ENCODE measurements at regions not wholly inside any gene's neighbourhood (a gene's known extent, or its start where the extent isn't known, plus 50 kb on each side); places are given as distances from the start of the nearest gene placed in this dataset.
"Not testable (repeated sequence)": the region's sequence is repeated elsewhere in the genome, so short reads cannot be mapped to it uniquely, and the experiment has no call there.

GRCh38 chr16:8062677-8063076, 527.6 kb downstream of the TMEM114 start:
- no peak for DNase-seq (ENCODE audit: low spot score)

- DNase-seq (ENCODE audit: low spot score) = no peak
These were observed 534.5 kb downstream of the TMEM114 start for GRCh38 chr16:8055761-8056160.

DNA sequence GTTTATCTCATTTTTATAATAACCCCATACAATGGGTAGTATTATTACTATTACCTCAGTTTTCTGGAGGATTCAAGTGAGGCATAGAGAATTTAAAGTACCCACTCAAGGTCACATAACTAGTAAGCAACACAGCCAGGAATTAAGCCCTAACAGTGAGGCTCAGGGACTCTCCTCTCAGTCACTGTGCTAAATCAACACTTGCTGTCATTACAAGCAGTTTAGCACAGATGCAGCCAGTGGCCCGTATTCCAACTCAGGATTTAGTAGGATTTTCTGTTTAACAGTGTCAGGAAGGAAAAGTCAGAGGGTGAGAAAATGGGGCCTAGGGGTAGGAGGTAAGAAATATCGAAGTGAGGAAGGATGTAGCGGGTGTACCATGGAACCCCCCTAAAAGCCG, 536.9 kb downstream of the TMEM114 start:
- DNase-seq (ENCODE audit: low spot score) = no peak

DNA sequence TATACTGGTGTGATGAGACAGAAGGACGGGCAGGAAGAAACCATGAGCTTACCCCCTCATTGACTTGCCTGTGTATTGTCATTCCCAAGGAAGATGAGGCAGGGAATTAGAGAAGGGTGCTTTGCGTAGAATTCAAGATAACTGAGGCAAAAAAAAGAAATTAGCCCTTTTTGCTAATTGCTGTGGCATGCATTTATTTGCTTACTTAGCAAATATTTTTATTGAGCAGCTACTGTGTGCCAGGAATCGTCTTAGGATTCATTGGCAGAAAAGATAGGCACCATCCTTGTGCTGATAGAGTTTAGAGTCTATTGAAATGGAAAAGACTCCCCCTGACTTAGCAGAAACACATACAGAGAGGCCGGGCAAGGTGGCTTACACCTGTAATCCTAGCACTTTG, 541.9 kb downstream of the TMEM114 start:
- DNase-seq (ENCODE audit: low spot score) = no peak

GRCh38 chr16:8047736-8048135, 542.6 kb downstream of the TMEM114 start:
- DNase-seq (ENCODE audit: low spot score) = no peak

- DNase-seq (ENCODE audit: low spot score) = no peak
These were observed 545.5 kb downstream of the TMEM114 start for GRCh38 chr16:8044796-8045195.

DNA sequence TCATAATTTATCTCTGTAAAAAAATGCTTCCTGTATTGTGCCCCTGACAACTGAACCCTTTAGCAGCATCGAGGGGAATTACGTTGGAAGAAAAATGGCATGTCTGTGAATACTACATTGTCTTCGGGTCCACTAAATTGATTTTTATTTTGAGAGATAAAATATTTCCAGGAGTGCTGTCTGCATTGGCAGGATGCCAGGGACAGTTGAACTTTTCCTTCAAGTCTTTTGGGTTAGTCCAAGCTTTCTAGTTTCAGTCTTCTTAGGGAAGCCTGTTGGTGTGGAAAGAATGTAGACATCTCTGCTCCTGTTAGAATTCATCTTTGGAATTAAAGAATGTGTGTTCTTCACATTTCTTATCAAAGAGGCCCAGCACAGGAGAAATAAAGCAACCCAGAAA, 557.9 kb downstream of the TMEM114 start:
- DNase-seq (ENCODE audit: low spot score) = no peak

DNA sequence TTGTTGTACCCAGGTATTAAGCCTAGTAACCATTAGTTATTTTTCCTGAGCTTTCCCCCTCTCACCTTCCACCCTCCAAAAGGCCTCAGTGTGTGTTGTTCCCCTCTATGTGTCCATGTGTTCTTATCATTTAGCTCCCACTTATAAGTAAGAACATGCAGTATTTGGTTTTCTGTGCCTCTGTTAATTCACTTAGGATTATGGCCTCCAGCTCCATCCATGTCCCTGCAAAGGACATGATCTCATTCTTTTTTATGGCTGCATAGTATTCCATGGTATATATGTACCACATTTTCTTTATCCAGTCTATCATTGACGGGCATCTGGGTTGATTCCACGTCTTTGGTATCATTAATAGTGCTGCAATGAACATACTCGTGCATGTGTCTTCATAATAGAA, 560.3 kb downstream of the TMEM114 start:
- not testable (repeated sequence) for DNase-seq (ENCODE audit: low spot score)

DNA sequence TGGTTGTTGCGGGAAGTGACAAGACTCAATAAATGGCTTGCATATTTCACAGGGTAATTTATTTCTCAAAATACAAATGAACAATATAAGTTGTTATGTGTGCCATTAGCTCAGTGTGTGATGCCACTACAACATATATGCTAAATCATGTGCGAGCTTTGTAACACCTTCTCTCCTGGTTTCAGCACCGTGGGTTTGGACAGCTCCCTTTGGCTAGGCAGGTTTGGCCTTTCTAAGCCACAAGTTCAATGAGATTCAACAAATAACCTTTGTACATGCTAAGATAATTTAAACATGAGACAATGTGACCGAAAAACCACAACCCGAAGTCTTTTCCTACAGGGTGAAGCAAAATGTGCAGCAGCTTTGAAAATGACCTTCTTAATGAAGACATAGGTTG, 563.9 kb downstream of the TMEM114 start:
- no peak for DNase-seq (ENCODE audit: low spot score)

- no peak for DNase-seq (ENCODE audit: low spot score)
These were observed 567.0 kb downstream of the TMEM114 start for GRCh38 chr16:8023326-8023725.

- DNase-seq (ENCODE audit: low spot score) = no peak
These were observed 585.0 kb downstream of the TMEM114 start for GRCh38 chr16:8005096-8005860.

DNA sequence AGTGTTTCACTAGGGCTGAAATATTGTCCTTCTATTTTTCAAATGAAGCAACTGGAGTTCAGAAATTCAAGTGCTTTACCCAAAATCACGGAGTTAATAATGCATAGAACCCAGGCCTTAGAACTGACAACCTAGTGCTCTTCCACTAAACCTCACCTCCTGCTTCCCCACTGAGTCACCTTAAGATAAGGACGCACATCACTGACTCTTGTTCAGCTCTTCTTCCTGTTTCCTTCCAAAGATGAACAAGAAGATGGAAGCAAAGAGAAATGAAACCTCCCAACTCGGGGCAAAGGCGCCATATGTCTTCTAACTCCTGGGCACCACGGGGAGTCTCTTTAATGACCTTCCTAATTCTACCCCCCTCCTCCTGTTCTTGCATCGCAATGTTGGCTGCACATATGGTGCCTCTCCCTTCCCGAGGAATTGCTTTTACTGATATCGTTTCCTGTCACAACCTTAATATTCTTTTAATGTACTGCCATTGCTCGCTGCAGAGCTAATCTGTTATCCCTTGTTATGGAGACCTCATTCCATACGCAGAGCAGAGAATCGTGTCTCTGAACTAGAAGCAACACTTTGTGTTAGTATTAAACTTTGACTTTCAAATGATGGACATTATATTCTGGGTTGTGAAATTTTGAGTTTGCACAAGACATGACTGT, 591.4 kb downstream of the TMEM114 start:
- DNase-seq (ENCODE audit: low spot score) = no peak

DNA sequence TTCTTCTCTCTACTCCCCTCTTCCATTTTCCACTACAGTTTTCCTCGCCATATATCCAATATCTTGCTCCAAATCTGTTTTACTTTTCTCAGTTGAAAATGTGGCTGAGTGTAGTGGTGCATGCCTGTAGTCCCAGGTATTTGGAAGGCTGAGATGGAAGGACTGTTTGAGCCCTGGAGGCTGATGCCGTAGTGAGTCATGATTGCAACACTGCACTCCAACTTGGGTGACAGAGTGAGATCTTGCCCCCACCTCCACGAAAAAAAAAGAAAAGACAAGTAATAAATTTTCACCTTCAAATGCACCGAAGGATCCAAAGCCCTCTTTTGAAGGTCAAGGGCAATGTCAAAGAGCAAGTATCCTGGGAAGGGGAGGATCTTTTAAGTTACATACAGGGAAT, 592.3 kb downstream of the TMEM114 start:
- no peak for DNase-seq (ENCODE audit: low spot score)

GRCh38 chr16:7992616-7993015, 597.7 kb downstream of the TMEM114 start:
- DNase-seq (ENCODE audit: low spot score) = no peak

- DNase-seq (ENCODE audit: low spot score) = no peak
These were observed 599.6 kb downstream of the TMEM114 start for GRCh38 chr16:7990626-7991260.

DNA sequence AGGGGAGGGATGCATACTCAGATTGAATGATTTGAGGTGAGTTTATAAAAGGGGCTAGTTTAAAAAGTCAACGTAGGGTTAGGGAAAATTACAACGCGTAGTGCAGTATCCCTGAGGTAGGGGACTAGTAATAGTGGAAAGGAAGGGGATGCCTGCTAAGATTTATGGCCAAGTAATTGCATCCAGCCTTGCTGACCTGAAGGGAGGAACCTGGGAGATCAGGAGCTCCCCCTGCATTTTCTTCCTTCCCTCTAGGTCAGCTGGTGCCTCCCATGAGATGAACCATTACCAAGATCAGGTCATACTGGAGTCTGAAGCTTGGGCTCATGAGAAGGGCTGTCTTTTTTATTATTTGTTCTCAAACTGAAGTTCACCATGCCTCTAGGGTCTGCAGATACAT, 606.6 kb downstream of the TMEM114 start:
- DNase-seq (ENCODE audit: low spot score) = no peak

GRCh38 chr16:7980133-7980483, 610.2 kb downstream of the TMEM114 start:
- DNase-seq (ENCODE audit: low spot score) = no peak

DNA sequence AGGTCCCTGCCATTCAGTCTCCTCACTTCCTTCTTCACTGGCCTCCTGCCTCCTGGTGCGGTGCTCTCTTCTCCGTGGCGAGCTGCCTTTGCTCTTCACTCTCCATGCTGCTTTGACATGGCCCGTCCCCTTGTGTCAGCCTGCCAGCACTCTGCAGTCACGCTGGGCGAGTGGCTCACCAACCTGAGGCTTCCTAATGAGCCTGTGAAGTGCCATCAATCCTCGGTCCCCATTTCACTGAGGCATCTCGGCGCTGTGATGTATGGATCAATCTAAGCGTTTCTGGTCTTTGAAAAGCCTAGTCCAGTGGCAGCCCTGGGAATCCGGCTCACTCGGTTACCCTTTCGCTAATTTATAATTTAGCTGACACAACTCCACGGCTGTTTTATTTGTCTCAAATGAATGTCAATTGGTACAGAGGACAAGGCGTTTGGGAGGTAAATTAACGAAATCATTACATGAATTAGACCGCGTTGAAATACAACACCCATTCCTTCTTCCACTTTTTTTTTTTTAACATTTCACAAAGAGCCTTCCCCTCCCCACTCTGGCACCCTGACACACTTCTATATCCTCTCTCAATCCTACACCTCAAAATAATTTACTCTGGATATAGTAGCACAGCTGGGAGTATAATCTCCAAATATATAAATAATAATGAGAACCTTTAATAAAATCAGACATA, 610.7 kb downstream of the TMEM114 start:
- no peak for DNase-seq (ENCODE audit: low spot score)

- DNase-seq (ENCODE audit: low spot score) = no peak
These were observed 613.7 kb downstream of the TMEM114 start for GRCh38 chr16:7976563-7976962.

DNA sequence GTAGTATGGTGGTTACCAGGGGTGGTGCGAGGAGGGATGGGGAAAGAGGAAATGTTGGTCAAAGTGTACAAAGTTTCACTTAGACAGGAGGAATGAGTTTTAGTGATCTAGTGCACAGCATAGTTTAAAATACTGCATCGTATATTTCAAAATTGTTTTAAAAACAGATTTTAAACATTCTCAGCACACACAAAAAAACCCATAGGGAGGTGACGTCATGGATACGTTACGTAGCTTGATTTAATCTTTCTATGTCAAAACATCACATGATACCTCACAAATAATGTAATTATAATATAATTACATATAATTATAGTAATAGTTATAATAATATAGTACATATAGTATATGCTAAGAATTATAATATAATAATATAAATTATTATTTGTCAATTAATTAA, 614.2 kb downstream of the TMEM114 start:
- DNase-seq (ENCODE audit: low spot score) = no peak

- DNase-seq (ENCODE audit: low spot score) = no peak
These were observed 622.3 kb downstream of the TMEM114 start for GRCh38 chr16:7967996-7968509.

DNA sequence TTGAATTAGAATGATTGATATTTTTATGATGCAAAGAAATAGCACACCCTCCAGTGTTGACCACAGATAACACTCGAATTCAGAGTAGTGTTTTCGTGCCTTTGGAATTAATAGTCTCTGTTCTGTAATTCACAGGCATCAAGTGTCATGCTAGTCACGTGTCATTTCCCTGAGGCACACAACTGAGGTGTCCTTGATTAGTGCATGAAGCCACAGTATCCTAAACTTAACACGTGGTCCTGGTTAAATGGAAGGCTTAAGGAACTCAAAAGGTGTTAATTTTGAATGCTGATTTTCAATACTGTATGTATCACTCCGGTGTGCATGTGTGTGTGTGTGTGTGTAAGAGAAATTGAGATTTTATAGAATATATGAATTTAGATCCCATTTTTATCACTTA, 625.6 kb downstream of the TMEM114 start:
- no peak for DNase-seq (ENCODE audit: low spot score)

DNA sequence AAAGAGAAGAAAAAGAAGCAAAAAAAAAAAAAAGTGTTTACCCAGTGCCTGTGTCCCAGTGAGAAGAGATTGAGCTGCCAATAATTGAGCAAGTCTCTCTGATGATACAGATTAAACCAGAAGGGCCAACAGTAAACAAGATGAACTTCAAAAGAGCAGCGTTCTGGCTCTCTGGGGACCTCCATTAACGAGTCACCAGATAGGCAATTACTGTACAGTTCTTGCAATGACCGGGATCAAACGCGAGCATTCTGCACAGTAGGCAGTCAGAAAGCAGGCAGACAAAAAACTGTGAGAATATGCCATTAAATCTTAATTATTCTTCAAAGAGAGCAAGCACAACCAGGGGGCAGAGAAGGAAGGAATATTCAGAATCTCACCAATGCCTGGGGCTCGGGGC, 626.1 kb downstream of the TMEM114 start:
- no peak for DNase-seq (ENCODE audit: low spot score)

Data from kidney tubule cell (primary cell).